Uterus (tissue), 3 donors: ENCODE measurements at regions not wholly inside any gene's neighbourhood (a gene's known extent, or its start where the extent isn't known, plus 50 kb on each side); places are given as distances from the start of the nearest gene placed in this dataset.

Experiments used
- DNase-seq, 2 donors: peaks; one replicate each; pipeline ENCODE4 v3.0.0-alpha.2; 2019 to 2020
- H3K27ac ChIP-seq, 2 donors: fragments of 200-600 bp; sonication (generic); 1 replicate in 1 of 2; 2 replicates in 1 of 2; pipeline ENCODE4 v1.5.1; 2016 to 2018
- H3K27me3 ChIP-seq, 2 donors: fragments of 200-600 bp; sonication (generic); one replicate each; pipeline ENCODE4 v1.5.1; 2018 to 2019; ENCODE audit warnings: control low read depth in 1 of 2
- H3K36me3 ChIP-seq, 2 donors: fragments of 200-600 bp; sonication (generic); one replicate each; pipeline ENCODE4 v1.5.1; 2019; ENCODE audit warnings: control low read depth in 1 of 2
- H3K4me1 ChIP-seq, 2 donors: fragments of 200-600 bp; sonication (generic); one replicate each; pipeline ENCODE4 v1.5.1; 2018 to 2019; ENCODE audit warnings: control low read depth in 1 of 2
- H3K4me3 ChIP-seq, 2 donors: fragments of 200-600 bp; sonication (generic); 1 replicate in 1 of 2; 2 replicates in 1 of 2; pipeline ENCODE4 v1.5.1; 2018 to 2019; ENCODE audit warnings: mild to moderate bottlenecking in 1 of 2
- H3K9me3 ChIP-seq, 2 donors: fragments of 200-600 bp; sonication (generic); one replicate each; pipeline ENCODE4 v1.5.1; 2019; ENCODE audit warnings: control low read depth in 1 of 2
- POLR2A ChIP-seq, 2 donors: fragments of 450-650 bp; IDR thresholded peaks; one replicate each; pipeline ENCODE4 v1.6.1; 2016; ENCODE audit warnings: antibody characterized with exemption in 2 of 2, mild to moderate bottlenecking in 1 of 2, moderate library complexity in 1 of 2
- intact Hi-C: fragments of 100-400 bp; cut with DNase I; formaldehyde crosslinking; loops from one replicate; pipeline ENCODE4 v1.15.1; 2023; ENCODE audit warnings: low total_unique reads
- TF ChIP-seq, protein P1 (sequence below), 4 experiments: fragments of 200-600 bp in 2 of 4; fragments of 450-650 bp in 2 of 4; sonication (generic) in 2 of 4; IDR thresholded peaks; one replicate each; pipeline ENCODE4 v1.5.1; 2016 to 2019; ENCODE audit warnings: antibody characterized with exemption in 4 of 4, mild to moderate bottlenecking in 2 of 4, moderate library complexity in 1 of 4
- donor health status: DM: yes; HTN: yes; CAD: no.

DNA sequence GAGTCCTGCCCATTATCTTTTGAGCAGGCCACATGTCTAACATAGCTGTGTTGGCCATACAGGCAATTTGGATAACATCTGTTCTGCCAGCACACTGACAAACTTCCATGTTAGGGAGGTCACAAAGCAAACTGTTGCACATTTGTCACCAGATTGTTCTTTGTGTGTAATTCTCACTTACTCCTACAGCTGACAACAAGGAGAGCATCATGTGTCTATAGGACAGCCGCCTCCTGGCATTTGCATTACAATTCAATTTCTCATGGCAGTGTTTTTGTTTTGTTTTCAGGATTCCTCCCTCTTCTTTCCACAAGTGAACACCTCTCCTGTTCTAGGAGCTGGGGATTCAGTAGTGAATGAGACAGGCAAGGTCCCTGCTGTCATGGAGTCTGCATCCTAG is 94.3 kb upstream of the LEF1 start:
- H3K4me3 ChIP-seq, result no peak overlapping the region
- intact Hi-C loops, result no loop called here
- no peak overlapping the region for H3K27ac ChIP-seq
- no peak for TF ChIP-seq POLR2A (IDR thresholded peaks at IDR 0.05)
- TF ChIP-seq, protein P1, sequence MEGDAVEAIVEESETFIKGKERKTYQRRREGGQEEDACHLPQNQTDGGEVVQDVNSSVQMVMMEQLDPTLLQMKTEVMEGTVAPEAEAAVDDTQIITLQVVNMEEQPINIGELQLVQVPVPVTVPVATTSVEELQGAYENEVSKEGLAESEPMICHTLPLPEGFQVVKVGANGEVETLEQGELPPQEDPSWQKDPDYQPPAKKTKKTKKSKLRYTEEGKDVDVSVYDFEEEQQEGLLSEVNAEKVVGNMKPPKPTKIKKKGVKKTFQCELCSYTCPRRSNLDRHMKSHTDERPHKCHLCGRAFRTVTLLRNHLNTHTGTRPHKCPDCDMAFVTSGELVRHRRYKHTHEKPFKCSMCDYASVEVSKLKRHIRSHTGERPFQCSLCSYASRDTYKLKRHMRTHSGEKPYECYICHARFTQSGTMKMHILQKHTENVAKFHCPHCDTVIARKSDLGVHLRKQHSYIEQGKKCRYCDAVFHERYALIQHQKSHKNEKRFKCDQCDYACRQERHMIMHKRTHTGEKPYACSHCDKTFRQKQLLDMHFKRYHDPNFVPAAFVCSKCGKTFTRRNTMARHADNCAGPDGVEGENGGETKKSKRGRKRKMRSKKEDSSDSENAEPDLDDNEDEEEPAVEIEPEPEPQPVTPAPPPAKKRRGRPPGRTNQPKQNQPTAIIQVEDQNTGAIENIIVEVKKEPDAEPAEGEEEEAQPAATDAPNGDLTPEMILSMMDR (IDR thresholded peaks at IDR 0.05), result no peak
- H3K9me3 ChIP-seq, result no peaks in the 10 kb centered on the region
- no peaks in the 10 kb centered on the region for H3K36me3 ChIP-seq
- no peaks in the 10 kb centered on the region for H3K27me3 ChIP-seq
- no peaks in the 10 kb centered on the region for H3K4me1 ChIP-seq
- DNase-seq, result no peak

DNA sequence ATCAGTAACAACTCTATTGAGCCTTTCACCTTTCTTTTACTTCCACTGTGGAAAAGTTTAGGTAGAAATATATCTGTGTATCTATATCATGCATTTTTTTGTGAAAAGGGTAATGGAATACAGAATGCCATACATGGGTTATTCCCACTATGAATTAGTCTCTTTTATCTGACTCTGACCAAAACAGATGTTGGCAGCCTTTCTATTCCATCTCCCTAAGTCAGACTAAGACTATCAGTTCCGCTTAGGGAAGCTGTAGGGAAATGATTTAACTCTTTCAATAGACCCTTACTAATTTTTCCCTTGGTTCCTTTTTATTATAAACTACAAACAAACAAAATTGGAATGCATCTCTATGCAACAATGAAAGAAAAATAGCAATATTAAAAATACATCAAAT is 92.3 kb upstream of the LEF1 start:
- TF ChIP-seq, protein P1 (IDR thresholded peaks at IDR 0.05), result no peak
- TF ChIP-seq POLR2A (IDR thresholded peaks at IDR 0.05), result no peak
- intact Hi-C loops, result no loop called here
- Histone ChIP-seq H3K36me3 (no peaks in the 10 kb centered on the region), H3K27ac (no peak overlapping the region), H3K4me3 (no peak overlapping the region), H3K4me1 (no peaks in the 10 kb centered on the region), H3K27me3 (no peaks in the 10 kb centered on the region), H3K9me3 (no peaks in the 10 kb centered on the region)
- DNase-seq, result no peak

DNA sequence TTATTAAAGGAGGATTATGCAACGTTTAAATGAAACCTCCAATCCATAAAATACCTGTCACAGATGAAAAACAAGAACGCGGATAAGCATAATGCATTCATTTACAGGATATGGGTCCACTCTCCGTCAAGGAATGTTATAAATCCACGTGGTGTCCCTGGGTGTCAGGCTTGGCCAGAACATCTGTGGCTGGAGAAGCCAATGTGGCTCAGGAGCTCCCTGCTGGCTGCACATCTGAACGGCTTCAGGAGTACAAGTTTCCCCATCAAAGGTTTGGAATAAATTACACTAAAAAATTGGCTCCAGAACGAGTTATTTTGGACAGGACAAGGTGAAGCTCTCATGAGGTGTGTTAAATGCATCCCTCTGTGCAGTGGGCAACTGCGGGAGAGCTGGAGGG is 87.8 kb upstream of the LEF1 start:
- DNase-seq, result no peak
- intact Hi-C loops, result no loop called here
- Histone ChIP-seq H3K4me1 (no peaks in the 10 kb centered on the region), H3K36me3 (no peaks in the 10 kb centered on the region), H3K9me3 (no peaks in the 10 kb centered on the region), H3K4me3 (no peak overlapping the region), H3K27ac (no peak overlapping the region), H3K27me3 (no peaks in the 10 kb centered on the region)
- TF ChIP-seq, protein P1 (IDR thresholded peaks at IDR 0.05), result no peak
- TF ChIP-seq POLR2A (IDR thresholded peaks at IDR 0.05), result no peak

DNA sequence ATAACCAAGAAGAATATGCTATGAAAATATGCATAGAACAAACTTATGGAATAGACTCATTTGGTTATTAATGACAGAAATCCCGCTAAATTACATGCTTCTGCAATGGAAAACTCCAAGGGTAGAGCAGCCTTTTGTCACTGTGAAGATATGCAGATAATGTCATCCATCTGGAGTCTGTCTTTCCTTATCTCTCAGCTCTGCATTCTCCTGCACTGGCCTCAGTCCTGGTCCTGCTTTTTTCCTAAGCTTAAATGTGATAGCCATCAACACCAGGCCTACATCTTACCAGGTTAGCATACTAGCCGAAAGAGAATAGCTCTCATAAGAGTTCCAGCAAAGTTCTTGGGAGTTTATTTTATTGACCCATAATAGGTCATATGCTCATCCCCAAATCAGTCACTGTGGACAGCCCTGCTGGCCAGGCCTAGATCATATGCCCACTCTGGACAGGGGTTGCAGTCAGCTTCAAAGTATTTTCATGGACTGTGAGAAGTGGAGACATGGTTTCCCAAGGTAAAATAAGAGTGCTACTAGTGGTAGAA is 86.5 kb upstream of the LEF1 start:
- H3K27ac ChIP-seq, result no peak overlapping the region
- TF ChIP-seq, protein P1 (IDR thresholded peaks at IDR 0.05), result no peak
- no peak for TF ChIP-seq POLR2A (IDR thresholded peaks at IDR 0.05)
- H3K4me1 ChIP-seq, result no peaks in the 10 kb centered on the region
- intact Hi-C loops, result no loop called here
- no peaks in the 10 kb centered on the region for H3K9me3 ChIP-seq
- no peaks in the 10 kb centered on the region for H3K36me3 ChIP-seq
- H3K4me3 ChIP-seq, result no peak overlapping the region
- no peaks in the 10 kb centered on the region for H3K27me3 ChIP-seq
- DNase-seq, result no peak

DNA sequence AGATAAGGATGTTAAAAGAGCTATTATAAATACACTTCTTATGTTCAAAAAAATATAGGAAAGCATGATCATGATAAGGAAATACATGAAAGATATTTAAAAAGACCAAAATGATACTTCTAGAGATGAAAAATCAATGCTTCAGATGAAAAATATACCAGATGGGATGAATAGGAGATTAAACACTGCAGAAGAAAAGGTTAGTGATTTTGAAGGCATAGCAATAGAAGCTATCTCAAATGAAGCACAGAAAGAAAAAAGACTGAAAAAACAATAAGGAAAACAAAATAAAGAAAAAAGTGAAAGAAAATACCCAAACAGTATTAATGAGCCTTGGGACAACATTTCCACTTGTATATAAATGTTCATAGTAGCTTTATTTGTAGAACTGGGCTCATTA is 80.7 kb upstream of the LEF1 start:
- H3K4me3 ChIP-seq, result no peak overlapping the region
- H3K4me1 ChIP-seq, result no peaks in the 10 kb centered on the region

More for the DNA sequence above, 80.7 kb upstream of the LEF1 start:
- H3K9me3 ChIP-seq, result no peaks in the 10 kb centered on the region
- no peak for TF ChIP-seq POLR2A (IDR thresholded peaks at IDR 0.05)
- TF ChIP-seq, protein P1 (IDR thresholded peaks at IDR 0.05), result no peak
- H3K27me3 ChIP-seq, result no peaks in the 10 kb centered on the region
- DNase-seq, result no peak
- intact Hi-C loops, result no loop called here
- H3K36me3 ChIP-seq, result no peaks in the 10 kb centered on the region
- no peak overlapping the region for H3K27ac ChIP-seq
